ENCODE measurements at regions not wholly inside any gene's neighbourhood (a gene's known extent, or its start where the extent isn't known, plus 50 kb on each side); places are given as distances from the start of the nearest gene placed in this dataset.
"Not testable (repeated sequence)": the region's sequence is repeated elsewhere in the genome, so short reads cannot be mapped to it uniquely, and the experiment has no call there.

GRCh38 chr11:8768625-8769333 lies 86.2 kb downstream of the RPL27A start:
- no peak for DNase-seq (ENCODE audit: extremely low read depth, low read depth)

- no peak for DNase-seq (ENCODE audit: extremely low read depth, low read depth)
These were observed 90.3 kb downstream of the RPL27A start for GRCh38 chr11:8772571-8773519.

- DNase-seq (ENCODE audit: extremely low read depth, low read depth), result no peak
These were observed 91.4 kb downstream of the RPL27A start for GRCh38 chr11:8773916-8774539.

GRCh38 chr11:8774916-8775315 lies 92.3 kb downstream of the RPL27A start:
- DNase-seq (ENCODE audit: extremely low read depth, low read depth), result not testable (repeated sequence)

GRCh38 chr11:8775332-8775731 lies 92.7 kb downstream of the RPL27A start:
- no peak for DNase-seq (ENCODE audit: extremely low read depth, low read depth)

- DNase-seq (ENCODE audit: extremely low read depth, low read depth), result no peak
These were observed 93.1 kb downstream of the RPL27A start for GRCh38 chr11:8775734-8776133.

GRCh38 chr11:8776209-8776608 lies 93.6 kb downstream of the RPL27A start:
- no peak for DNase-seq (ENCODE audit: extremely low read depth, low read depth)

- no peak for DNase-seq (ENCODE audit: extremely low read depth, low read depth)
These were observed 95.5 kb downstream of the RPL27A start for GRCh38 chr11:8777907-8778767.

GRCh38 chr11:8779107-8779506 lies 96.5 kb downstream of the RPL27A start:
- no peak for DNase-seq (ENCODE audit: extremely low read depth, low read depth)

- DNase-seq (ENCODE audit: extremely low read depth, low read depth), result no peak
These were observed 97.1 kb downstream of the RPL27A start for GRCh38 chr11:8779732-8780131.

GRCh38 chr11:8784954-8785353 lies 102.4 kb downstream of the RPL27A start:
- no peak for DNase-seq (ENCODE audit: extremely low read depth, low read depth)

- no peak for DNase-seq (ENCODE audit: extremely low read depth, low read depth)
These were observed 102.9 kb downstream of the RPL27A start for GRCh38 chr11:8785457-8785856.

- DNase-seq (ENCODE audit: extremely low read depth, low read depth), result no peak
These were observed 103.4 kb downstream of the RPL27A start for GRCh38 chr11:8785998-8786397.

- no peak for DNase-seq (ENCODE audit: extremely low read depth, low read depth)
These were observed 104.3 kb downstream of the RPL27A start for GRCh38 chr11:8786933-8787332.

GRCh38 chr11:8787372-8787771 lies 104.8 kb downstream of the RPL27A start:
- no peak for DNase-seq (ENCODE audit: extremely low read depth, low read depth)

- no peak for DNase-seq (ENCODE audit: extremely low read depth, low read depth)
These were observed 106.0 kb downstream of the RPL27A start for GRCh38 chr11:8788616-8789015.

- DNase-seq (ENCODE audit: extremely low read depth, low read depth), result no peak
These were observed 107.3 kb downstream of the RPL27A start for GRCh38 chr11:8789864-8790263.

GRCh38 chr11:8790968-8791367 lies 108.4 kb downstream of the RPL27A start:
- DNase-seq (ENCODE audit: extremely low read depth, low read depth), result no peak

GRCh38 chr11:8792710-8793109 lies 110.1 kb downstream of the RPL27A start:
- no peak for DNase-seq (ENCODE audit: extremely low read depth, low read depth)

GRCh38 chr11:8793114-8793777 lies 110.7 kb downstream of the RPL27A start:
- no peak for DNase-seq (ENCODE audit: extremely low read depth, low read depth)
